ENCODE measurements at regions not wholly inside any gene's neighbourhood (a gene's known extent, or its start where the extent isn't known, plus 50 kb on each side); places are given as distances from the start of the nearest gene placed in this dataset.

DNA sequence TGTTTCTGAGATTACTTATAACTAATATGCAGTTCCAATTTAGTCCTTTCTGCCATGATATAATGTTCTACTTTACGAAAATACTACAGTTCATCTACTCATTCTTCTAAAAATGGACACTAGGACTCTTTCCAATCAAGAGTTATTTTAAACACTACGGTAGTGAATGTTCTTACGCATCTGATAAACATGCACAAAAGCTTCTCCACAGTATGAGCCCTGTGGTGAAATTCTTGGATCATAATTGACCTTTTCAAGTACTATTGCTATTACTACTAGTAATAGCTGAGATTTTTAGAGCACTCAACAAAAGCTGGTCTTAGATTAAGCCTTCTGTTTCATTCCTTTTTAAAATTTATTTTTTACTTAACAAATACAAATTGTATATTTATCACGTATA, 106.4 kb downstream of the CH25H start:
- intact Hi-C loops (cut with DNase I), result loop anchor here (10.0 kb wide), 1 partner anchor 46 kb away; no protein-coding TSS in a partner anchor
- DNase-seq (ENCODE audit: low spot score), result no peak

GRCh38 chr10:89097226-89097625, 106.6 kb downstream of the FAS start:
- DNase-seq (ENCODE audit: low spot score), result no peak
- intact Hi-C loops (cut with DNase I), result no loop called here

DNA sequence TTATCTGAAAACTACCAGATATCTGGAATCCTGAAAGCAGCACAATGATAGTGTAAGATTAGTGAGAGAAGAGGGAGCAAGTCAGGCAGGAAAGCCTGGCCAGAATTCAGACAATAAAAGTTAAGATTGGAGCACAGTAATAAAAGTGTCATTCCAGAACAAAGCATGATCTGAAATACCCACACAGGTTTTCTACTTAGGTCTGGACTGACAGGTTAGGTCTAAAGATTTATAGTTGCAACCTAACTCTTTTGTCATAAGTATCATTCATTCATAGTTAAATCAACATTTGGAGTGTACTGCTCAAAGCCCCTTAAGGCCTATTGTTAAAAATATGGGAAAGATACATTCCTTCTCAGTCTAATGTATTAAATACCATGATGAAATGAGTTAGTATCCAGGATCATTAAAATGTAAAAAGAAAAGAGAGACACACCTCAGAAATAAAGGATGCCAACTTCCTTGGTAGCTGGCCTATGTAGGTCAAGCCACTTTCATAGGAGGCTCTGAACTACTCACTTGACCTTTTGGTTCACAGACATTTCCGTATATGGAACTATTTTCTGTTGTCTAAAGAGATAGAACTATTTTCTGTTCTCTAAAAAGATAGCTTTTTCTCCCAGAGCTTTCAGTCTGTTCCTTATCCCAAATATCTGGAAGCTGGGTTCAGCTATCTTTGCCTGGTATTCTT, 105.2 kb downstream of the FAS start:
- intact Hi-C loops (cut with DNase I), result no loop called here
- no peak for DNase-seq (ENCODE audit: low spot score)

DNA sequence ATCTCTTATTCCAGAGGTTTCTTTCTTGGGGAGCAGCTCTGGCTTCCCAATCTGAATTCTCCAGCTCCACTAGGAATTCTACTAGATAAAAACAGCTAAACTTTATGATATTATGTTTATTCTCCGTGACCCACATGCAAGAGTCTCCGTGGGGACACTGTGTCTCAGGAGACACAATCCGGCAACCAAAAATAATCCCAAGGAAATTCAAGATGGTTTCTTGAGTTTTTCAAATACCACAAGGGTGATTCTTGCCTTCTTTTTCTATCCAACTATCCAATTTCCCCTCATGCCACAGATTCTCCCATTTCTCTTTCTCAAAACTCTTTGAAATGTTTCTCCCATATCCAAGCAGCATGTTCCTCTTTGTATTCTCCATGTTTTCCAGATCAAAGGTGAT, 103.1 kb downstream of the FAS start:
- no peak for DNase-seq (ENCODE audit: low spot score)
- intact Hi-C loops (cut with DNase I), result no loop called here

DNA sequence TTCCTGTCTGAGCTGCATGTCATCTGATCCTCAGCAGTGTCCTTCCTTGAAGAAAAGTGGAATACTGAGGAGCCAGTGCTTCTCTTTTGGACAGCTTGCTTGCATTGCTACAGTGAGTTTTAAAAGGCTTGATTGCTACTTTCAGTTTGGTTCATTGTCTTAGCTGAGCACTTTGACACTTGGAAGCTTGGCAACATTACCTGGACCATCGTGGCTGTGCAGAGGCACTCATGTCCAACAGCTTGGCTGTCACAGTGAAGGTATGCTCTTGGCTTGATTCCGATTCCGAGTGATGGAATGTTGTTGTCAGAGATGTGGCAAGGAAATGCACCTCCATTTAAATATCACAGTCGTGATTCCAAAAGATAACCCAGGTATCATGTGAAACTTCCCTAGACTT, 102.4 kb downstream of the FAS start:
- DNase-seq (ENCODE audit: low spot score), result no peak
- intact Hi-C loops (cut with DNase I), result no loop called here

DNA sequence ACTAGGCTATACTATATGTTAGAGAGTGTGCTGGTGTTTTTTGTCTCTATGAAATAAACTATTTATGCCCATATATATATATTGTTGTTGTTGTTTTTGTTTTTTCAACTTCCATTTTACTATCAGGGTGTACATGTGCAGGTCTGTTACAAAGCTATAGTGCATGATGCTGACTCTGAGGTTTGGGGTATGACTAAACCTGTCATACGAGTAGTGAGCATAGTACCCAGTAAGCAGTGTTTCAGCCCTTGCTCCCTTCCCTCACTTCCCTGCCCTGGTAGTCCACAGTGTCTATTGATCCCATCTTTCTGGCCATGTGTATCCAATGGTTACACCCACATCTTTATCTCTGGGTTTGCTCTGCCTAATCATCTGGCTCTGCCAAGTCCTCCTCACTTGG, 101.8 kb downstream of the FAS start:
- intact Hi-C loops (cut with DNase I), result no loop called here
- no peak for DNase-seq (ENCODE audit: low spot score)

DNA sequence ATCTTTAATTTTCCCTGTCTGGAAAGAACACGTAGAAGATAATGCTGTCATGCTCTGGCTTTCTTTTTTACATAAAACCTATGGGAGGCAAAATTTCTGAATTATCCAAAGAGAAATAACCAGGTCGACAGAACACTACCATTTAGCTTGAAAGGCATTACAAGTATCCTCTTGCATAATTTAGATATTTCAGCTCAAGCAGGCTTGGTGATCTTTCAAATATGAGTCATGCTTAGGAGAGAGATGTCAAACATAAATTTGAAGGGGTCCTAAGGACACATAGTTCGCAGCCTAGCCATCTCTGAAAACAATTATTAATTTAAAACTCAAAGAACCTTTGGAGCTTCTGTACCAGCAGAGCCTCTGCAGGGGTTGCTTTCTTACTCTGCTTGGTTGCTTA, 100.9 kb downstream of the FAS start:
- intact Hi-C loops (cut with DNase I), result no loop called here
- DNase-seq (ENCODE audit: low spot score), result no peak

- no peak for DNase-seq (ENCODE audit: low spot score)
- intact Hi-C loops (cut with DNase I), result no loop called here
Measured at GRCh38 chr10:89090756-89091445, 100.3 kb downstream of the FAS start.

DNA sequence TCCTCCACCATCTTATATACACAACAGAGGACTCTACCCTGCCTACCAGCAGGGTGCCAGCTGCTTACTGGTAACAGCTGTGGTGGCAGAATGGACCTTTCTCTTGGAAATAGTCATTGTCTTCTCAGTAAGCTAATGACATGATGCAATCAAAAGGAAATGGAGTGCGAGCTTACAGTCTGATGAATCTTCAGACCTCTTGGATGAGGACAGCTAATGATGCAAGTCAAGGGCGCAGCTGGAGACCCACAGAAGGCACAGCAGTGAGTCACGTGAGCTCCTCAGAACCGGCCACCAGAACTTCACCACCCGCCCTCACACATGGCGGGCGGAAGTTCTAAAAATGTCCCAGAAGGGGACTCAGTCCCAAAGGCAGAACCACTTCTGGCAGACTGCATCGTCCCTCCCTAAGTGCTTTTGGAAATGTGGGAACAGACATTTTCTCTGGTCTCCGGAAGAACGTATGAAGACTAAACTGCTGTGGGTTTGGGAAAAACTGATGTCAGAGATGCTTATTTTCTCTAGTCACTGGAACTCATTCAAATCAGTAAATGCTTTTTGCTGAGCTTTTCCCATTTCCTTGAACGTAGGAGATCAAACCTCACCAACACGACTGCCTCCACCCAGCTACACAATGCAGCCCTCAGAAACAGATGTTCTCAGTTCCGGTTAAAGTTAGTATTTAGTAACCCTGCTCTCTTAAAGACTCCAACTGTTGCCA, 96.4 kb downstream of the FAS start:
- DNase-seq (ENCODE audit: low spot score), result peak; percentile 83
- intact Hi-C loops (cut with DNase I), result no loop called here

- intact Hi-C loops (cut with DNase I), result no loop called here
Measured at GRCh38 chr10:89085153-89085552, 94.6 kb downstream of the FAS start.

GRCh38 chr10:89082086-89082485, 91.5 kb downstream of the FAS start:
- DNase-seq (ENCODE audit: low spot score), result no peak
- intact Hi-C loops (cut with DNase I), result no loop called here

More at GRCh38 chr10:89085153-89085552, 94.6 kb downstream of the FAS start:
- DNase-seq (ENCODE audit: low spot score), result no peak

GRCh38 chr10:89080660-89081059, 90.1 kb downstream of the FAS start:
- no peak for DNase-seq (ENCODE audit: low spot score)
- intact Hi-C loops (cut with DNase I), result no loop called here

- no peak for DNase-seq (ENCODE audit: low spot score)
- intact Hi-C loops (cut with DNase I), result no loop called here
Measured at GRCh38 chr10:89079961-89080360, 89.4 kb downstream of the FAS start.

DNA sequence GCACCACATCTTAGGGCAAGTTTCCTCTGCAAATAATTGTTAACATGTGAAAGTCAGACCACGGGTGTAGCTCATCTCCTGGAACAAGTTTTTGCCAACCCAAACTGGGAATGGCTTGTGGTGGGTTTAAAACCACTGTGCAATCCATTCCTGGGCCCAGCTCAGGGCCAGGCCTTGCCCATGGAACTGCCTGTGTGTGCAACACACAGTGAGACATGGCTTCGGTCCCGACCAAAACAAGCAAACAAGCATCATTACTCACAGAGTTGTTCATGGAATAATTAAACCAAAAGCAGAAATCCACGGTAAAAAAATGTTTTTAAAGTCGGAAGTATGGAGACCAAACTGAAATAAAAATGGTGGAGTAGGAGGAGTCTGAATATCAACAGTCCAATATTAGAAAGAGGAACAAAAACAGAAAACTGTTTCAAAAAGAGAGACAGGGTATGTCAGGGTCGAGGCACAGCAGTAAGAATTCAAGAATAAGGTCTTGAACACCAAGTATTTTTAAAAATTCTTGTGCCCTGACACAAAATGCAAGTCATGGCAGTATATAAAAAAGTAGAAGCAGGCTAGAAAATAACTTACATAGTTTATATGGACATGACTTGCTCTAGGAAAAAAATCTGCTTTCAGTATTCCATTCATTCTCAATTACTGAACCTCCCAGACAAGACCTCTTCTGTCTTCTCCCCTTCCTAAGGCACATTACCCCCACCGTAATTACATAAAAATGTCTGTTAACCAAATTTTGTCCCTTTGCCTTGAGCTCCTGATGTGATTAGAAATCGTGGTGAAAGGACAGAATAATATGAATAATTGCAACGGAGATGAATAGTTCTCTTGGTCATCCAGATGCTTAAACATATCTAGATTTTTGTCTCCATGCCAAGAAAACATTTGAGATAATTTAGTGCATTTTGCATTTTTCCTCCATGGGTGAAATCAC, 88.4 kb downstream of the FAS start:
- intact Hi-C loops (cut with DNase I), result no loop called here
- DNase-seq (ENCODE audit: low spot score), result no peak

- intact Hi-C loops (cut with DNase I), result no loop called here
- DNase-seq (ENCODE audit: low spot score), result no peak
Measured at GRCh38 chr10:89076120-89076519, 85.5 kb downstream of the FAS start.

DNA sequence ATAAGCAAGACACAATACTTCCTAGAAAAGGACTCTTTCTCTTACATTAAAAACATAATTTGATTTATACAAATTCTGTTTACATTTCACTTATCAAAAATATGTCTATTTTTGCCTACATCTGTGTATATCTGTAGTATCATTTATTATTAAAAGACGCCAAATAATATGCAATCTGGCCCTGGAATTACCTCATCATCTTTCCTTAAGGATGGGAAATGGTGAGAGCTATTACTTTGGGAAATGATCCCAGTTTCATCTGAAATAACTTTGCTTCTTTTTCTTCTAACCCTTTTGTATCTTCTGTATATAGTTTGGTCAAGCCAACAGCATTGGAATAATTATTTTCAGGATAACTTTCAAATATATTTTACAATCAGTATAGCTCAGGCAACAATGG, 85.0 kb downstream of the FAS start:
- no peak for DNase-seq (ENCODE audit: low spot score)
- intact Hi-C loops (cut with DNase I), result no loop called here

DNA sequence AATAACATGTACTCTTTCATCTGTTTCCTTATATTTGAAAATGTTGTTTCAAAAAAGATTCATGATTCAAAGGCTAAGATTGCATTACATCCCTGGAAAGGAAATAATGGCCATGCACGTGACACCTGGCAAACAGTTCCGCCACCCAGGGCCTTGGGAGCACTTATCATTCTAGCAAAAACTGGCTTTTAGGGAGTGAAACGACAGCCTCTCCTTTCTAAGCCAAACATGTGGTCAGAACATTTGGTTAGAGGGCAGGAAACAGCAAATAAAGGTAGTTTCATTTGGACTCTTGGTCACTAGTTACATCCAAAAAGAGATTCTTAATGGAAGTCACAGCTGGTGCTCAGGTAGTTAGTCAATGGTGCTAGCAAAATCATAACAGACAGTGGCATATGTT, 83.5 kb downstream of the FAS start:
- no peak for DNase-seq (ENCODE audit: low spot score)
- intact Hi-C loops (cut with DNase I), result loop anchor here (5.0 kb wide), 1 partner anchor 133 kb away; the partner anchor contains the start of gene CH25H

GRCh38 chr10:89073719-89074118, 83.1 kb downstream of the FAS start:
- no peak for DNase-seq (ENCODE audit: low spot score)
- intact Hi-C loops (cut with DNase I), result loop anchor here (5.0 kb wide), 1 partner anchor 134 kb away; the partner anchor contains the start of gene CH25H

- no peak for DNase-seq (ENCODE audit: low spot score)
Measured at GRCh38 chr10:89069589-89069988, 79.0 kb downstream of the FAS start.

More at GRCh38 chr10:89069589-89069988, 79.0 kb downstream of the FAS start:
- intact Hi-C loops (cut with DNase I), result no loop called here
